DOHH2 (cell line): ENCODE measurements at regions not wholly inside any gene's neighbourhood (a gene's known extent, or its start where the extent isn't known, plus 50 kb on each side); places are given as distances from the start of the nearest gene placed in this dataset.

ENCODE experiments used
- EZH2phosphoT487 ChIP-seq: fragments of 200-600 bp; sonication (generic); IDR thresholded peaks from 2 replicates; pipeline ENCODE4 v1.6.1; 2017; ENCODE audit warnings: borderline replicate concordance, mild to moderate bottlenecking, antibody characterized with exemption, low read length, moderate library complexity, mixed read lengths
- TF ChIP-seq, protein P1 (sequence below): fragments of 200-600 bp; sonication (generic); IDR thresholded peaks from one replicate; pipeline ENCODE4 v1.5.1; 2014; ENCODE audit warnings: antibody characterized with exemption, mild to moderate bottlenecking, low read depth, low read length; ENCODE audit not compliant: poor library complexity, severe bottlenecking

GRCh38 chr13:28564030-28564429 lies 69.1 kb upstream of the FLT1 start:
- TF ChIP-seq, protein P1, sequence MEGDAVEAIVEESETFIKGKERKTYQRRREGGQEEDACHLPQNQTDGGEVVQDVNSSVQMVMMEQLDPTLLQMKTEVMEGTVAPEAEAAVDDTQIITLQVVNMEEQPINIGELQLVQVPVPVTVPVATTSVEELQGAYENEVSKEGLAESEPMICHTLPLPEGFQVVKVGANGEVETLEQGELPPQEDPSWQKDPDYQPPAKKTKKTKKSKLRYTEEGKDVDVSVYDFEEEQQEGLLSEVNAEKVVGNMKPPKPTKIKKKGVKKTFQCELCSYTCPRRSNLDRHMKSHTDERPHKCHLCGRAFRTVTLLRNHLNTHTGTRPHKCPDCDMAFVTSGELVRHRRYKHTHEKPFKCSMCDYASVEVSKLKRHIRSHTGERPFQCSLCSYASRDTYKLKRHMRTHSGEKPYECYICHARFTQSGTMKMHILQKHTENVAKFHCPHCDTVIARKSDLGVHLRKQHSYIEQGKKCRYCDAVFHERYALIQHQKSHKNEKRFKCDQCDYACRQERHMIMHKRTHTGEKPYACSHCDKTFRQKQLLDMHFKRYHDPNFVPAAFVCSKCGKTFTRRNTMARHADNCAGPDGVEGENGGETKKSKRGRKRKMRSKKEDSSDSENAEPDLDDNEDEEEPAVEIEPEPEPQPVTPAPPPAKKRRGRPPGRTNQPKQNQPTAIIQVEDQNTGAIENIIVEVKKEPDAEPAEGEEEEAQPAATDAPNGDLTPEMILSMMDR: no peak
- no peak for TF ChIP-seq EZH2phosphoT487
